Hematopoietic multipotent progenitor cell (in vitro differentiated cells): ENCODE measurements at regions not wholly inside any gene's neighbourhood (a gene's known extent, or its start where the extent isn't known, plus 50 kb on each side); places are given as distances from the start of the nearest gene placed in this dataset.
"Not testable (repeated sequence)": the region's sequence is repeated elsewhere in the genome, so short reads cannot be mapped to it uniquely, and the experiment has no call there.

Experiments used
- DNase-seq, 3 donors: peaks; one replicate each; pipeline ENCODE4 v3.0.0-alpha.2; 2011 to 2015; ENCODE audit warnings: low read depth in 2 of 3, low spot score in 2 of 3

DNA sequence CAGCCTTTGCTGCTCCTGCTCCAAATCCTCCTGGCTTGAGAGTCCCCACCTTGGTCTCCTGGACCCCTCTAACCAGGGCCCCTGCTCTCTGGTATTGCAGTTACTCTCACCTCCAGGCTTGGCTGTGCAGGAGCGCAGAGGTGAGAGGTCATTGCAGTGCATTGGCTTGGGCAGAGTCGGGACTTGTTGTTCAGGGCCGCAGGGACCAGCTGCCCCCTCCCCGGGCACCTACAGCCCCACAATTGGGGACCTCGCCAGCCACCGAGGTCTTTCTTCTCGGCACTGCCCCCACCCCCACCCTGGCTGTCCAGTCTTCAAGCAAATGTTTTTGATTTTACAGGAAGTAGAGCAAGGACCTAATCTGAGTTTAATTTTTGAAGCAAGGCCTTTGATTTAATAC lies 65.5 kb upstream of the FGF3 start:
- no peak for DNase-seq

DNA sequence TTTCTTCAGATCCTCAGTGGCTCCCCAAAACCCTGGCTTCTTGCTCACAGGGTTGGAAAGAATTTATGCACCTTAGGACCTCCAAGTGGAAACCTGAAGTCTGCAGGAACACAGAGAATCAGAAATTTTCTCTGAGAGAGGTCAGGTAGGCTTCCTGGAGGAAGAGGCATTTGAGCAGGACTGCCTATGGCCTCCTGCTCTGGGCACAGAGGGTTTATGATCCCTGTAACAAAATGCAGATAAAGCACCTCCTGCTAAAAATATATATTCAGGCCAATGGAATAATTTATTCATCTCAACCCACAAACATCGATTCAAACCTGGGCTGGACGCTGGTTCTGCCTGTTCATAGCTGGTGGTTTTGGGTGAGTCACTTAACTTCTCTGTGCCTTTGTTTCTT lies 68.1 kb upstream of the FGF3 start:
- no peak for DNase-seq

DNA sequence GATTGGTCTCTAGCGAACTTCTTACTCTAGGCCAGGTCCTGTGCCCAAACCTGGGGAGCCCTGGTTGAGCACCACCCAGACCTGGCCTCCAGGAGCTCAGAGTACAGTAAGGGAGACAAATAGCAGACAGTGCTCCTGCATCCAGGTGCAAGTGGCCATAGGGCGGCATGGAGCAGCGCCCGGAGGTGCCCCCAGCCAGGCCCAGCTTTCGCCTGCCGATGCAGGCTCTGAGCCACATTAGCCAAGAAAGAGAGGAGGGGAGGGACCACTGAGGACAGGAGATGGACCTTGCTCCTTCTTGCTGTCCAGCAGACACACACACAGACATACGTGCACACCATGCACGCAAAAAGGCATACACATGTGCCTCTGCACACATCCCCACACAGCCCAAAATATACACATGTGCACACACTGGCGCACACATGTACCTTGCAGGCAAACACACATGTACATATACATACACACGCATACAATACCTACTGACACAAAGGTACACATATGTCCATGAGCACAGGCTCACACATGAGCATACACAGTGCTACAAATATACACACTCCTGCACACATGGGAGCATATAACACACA lies 68.7 kb upstream of the FGF3 start:
- no peak for DNase-seq

DNA sequence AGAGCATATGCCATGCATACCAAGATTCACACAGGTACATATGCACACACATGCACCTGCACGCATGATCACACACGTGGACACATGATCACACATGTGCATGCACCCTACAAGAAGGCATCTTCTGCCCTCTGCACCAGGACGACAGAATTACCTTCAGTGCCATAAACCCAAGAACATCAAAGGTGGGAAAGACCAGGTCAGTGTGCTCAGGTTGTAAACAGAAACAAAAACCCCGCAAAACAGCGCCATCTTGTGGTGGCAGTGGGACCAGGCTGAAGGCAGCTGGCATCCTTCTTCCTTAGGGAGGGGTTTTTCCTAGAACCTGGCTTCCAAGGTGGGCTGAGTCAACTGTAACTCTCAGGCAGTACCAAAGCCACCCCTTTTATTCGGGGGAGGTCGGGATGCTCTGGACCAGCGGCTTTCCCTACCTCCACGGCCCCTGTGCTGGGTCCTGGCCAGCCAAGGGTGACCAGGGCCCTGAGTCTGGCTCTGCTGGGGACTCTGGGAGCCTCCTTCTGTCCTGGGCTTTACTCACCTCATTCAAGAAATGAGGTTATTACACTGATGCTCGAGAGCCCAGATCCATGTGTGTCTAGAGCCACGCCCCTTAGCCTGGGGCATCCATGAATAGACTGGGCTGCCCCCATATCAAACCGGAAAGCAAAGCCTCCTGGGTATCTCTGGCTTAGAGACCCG lies 69.4 kb upstream of the FGF3 start:
- DNase-seq, result peak; percentile 46 to 67 (median 52)

DNA sequence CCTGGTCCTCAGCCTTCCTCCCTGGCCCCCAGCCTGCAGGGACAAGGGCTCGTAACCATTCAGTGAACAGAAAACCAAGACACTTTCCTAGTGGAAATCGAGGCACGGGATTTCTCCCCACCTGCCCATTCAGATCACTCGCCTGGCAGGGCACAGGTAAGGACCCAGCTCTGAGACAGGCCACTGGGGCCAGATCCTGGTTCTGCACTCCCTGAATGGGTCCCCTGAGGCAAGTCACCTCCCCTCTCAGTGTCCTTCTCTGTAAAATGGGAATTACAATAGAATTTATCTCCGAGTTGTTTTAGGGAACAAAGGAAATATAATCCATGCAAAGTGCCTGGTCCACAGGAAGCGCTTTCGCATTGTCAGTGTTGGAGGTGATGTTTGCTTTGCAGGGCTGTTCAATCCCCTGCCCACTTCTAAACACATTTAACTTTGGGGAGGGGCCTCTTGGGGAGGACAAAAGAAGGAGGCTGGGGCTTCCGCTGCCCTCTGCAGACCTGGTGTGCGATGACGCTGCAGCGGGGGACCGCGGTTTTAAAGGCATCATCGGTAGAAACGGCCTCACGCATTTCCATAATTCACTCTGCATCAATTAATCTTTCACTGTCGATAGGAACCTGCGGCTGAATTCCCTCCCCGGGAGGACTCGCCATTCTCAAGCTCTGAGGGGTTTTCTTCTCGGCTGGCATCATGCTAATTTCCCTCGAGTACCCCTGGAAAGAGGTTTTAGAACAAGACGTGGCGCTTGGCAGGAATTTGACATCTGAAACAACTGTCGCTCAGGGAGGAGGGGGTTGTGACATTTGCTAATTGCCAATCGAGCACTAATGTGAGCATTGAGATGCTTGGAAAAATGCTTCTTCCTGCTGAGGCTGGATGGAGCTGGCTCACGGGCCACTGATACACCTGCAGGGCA lies 70.4 kb upstream of the FGF3 start:
- no peak for DNase-seq

- no peak for DNase-seq
These were observed 71.3 kb upstream of the FGF3 start for GRCh38 chr11:69890476-69890875.

DNA sequence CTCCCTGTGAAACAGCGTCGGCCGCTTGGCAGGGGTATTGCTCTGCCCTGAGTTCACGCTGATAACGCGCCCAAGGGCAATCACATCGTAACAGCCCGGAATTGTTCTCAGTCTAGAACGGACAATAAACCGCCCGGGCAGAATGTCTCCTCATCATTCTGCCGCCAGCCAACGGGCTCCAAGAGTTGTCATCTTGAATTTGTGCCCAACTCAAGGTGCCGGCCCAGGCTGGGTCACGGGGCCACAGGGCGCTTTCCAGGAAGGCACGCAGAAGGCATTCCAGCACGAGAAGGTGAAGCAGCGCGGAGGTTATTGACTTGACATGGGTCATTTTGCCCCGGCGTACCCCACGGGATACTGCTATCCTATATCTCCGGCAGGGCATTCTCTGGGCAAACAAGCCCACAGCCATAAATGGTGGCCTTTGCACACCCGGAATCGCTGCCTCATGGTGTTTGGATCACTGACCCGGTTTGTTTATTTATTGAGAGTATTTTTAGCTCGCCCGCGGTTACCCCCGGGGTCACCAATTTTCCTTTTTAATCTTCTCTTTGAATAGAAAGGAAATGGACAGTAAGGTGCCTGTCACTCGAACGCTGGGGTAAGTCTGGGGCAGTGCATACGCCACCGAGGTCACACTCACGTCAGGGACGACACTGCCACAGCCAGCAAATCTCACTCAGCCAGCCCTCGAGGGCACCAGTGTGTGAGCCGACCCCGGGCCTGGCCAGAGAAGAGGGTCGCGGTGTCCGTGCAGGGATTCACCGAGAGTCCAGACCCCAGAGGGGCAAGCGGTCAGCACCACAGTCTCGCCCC lies 72.4 kb upstream of the FGF3 start:
- DNase-seq, result no peak

DNA sequence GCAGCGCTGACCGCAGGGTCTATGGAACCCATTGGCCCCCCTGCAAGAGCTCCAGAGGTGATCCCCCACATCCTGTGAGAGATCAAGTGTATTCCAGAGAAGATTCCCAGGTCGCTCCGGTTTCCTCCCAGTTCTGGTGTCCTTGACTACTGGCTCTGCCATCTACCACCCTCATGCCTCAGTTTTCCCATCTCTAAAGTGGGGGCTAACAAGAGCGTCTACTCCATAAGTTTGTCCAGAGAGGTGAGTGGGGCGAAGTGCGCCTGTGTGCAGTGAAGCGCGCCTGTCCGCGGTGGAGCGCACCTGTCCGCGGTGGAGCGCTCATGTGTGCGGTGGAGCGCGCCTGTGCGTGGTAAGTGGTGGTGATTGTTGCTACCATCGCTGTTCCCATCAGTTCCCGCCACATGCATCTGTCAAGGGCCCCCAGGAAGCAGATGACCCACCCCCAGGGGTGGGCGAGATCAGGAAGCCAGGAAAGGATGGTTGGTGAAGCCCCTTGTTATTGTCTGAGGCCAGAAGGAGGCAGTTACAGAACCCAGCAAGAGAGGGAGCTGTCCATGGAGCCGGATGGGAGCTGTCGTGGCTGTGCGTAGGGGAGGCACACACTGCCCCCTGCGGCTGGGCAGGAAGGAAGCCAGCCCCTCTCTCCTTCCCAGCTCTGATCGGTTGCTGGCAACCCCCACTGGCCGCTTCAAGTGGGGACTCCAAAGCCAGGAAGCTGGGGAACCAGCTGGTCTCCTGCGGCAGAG lies 73.2 kb upstream of the FGF3 start:
- peak in 2 of 3 donors; percentile 27 to 32 for DNase-seq

DNA sequence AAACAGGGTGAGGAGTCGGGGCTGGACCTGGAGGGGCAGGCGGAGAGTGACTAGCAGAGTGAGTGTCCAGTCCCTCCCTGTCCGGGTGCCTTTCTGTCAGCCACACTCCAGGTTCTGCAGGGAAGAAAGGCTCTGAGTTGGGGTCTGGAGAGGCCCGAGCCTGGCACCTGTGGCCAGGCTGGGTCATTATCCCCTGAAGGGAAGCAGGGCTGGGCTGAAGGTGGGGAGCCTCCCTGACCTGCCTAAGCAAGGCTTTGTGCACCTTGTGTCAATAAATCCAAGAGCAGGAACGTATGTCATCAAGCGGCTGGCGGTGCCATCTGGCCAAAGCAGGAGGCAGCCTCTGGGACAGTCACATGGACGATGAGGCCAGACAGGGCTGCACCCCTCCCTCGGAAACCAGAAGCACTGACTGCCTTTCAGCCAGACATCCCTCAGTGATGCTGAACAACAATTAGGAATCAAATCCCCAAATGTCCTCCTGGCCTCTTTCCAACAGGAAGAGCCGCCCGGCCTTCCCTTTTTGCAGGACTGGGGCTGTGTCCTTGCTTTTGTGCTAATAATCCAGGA lies 73.9 kb upstream of the FGF3 start:
- no peak for DNase-seq

DNA sequence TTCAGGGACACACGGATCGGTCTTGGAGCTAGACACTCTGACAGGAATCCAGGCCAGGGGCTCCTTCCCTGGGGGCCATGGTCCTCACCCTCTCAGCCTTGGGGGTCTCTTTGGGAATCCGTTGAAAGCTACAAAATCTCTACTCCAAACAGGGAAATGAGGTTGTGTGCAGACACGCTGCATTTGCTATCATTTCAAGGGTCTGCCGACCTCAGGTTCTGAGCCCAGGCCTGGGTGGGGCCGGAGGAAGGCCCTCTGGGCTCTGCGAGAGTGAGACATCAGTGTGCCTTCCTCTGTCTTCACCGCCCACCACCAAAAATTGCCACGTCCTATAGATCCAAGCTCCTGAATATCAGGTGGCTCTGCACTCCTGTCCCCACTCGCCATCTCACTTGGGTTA lies 74.4 kb upstream of the FGF3 start:
- no peak for DNase-seq

DNA sequence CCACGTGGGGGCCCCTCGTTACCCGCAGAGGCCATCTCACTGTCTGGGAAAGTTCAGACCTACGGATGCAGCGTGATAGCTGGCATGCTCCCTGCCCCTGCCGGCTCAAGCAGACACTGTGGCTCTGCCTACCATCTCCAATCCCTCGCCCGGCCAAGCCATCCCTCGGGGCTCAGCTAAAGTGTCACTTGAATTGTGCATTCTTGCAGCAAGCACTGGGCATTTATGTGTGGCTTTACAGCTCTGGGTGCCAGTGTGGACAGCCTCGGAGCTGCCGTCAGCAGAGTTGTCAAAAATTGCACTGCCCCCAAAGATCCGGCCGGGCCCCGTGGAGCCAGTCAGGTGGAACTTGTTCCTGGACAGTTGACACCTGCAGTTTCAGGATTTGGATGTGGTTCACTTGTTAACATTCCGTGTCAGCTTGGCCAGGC lies 75.0 kb upstream of the FGF3 start:
- DNase-seq, result no peak

DNA sequence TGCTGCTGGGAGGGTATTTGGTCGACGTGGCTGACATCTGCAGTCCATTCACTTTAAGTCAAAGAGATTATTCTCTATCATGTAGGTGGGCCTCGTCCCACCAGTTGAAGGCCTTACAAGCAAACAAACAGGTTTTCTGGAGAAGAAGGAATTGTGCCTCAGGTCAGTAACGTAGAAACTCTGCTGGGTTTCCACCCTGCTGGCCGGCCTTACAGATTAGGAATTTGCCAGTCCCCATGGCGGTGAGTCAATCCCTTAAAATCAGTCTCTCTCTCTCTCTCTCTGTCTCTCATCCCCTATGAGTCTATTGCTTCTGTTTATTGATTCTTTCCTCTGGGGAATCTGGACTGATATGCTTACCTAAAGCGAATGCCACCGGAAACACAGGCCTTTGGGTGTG lies 75.4 kb upstream of the FGF3 start:
- DNase-seq, result no peak

- no peak for DNase-seq
These were observed 77.0 kb upstream of the FGF3 start for GRCh38 chr11:69896250-69896649.

DNA sequence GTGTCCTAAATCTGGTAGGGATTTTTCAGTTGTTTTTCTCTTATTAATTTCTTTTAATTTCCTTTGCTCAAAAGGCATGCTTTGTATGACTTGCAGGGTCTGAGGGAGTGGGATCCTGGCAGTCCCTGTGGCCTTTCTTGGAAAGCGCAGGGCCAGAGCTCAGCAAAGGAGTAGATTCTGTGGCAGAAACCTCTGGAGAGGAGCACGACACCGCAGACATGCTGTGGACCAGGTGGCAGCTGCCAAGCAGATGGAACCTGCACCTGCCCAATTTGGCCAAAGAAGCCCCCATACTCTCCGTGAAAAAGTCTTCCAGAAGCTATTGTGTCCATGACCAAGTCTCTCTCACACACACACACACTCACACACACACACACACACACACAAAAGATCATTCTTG lies 78.9 kb upstream of the FGF3 start:
- no peak for DNase-seq

DNA sequence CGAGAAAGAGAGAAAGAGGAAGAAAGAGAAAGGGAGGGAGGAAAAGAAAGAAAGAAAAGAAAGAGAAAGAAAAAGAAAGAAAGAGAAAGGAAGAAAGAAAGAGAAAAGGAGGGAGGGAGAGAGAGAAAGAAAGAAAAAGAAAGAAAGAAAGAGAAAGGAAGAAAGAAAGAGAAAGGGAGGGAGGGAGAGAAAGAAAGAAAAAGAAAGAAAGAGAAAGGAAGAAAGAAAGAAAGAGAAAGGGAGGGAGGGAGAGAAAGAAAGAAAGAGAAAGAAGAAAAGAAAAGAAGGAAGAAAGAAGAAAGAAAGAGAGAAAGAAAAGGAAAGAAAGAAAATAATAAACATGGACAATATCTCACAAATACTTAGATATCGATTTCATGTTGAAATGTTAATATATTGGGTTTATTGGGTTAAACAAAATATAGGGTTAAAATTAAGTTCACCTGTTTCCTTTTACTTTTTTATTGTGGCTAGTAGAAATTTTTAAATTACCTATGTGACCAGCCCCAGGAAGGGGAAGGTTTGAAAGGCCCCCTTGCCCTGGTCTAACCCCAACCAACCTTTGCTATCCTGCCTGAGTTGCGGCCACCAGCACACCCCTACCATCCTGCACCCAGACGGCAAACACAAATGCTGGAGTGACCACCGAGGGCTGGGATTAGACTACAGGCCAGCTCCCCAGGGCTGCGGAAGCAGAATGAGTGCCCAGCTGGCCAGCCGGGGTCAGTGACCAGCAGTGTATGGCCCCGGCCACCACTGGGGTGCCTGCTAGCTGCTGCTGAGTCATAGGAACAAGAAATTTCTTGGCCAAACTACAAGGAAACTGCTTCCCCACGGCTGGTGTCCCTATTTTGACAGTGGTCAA lies 81.0 kb upstream of the FGF3 start:
- no peak for DNase-seq

GRCh38 chr11:69900822-69901302 lies 81.6 kb upstream of the FGF3 start:
- DNase-seq, result not testable (repeated sequence)

DNA sequence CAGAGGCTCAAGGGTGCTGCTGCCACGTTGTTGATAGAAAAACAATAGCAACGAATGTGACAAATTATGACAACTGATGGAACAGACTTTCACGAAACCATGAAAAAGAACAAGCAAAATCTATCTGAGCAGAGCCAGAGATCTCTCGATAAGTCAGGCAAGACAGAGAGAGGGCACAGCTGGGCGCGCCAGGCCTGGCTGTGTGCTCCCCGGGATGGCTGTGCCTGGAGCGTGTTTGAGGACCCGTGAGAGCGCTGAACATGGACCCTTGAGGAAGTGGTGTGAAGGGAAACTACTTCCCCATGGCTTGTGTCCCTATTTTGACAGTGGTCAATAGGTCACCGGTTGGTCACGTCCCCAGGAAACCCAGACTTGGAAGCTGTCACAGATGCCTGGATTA lies 83.1 kb upstream of the FGF3 start:
- DNase-seq, result no peak

DNA sequence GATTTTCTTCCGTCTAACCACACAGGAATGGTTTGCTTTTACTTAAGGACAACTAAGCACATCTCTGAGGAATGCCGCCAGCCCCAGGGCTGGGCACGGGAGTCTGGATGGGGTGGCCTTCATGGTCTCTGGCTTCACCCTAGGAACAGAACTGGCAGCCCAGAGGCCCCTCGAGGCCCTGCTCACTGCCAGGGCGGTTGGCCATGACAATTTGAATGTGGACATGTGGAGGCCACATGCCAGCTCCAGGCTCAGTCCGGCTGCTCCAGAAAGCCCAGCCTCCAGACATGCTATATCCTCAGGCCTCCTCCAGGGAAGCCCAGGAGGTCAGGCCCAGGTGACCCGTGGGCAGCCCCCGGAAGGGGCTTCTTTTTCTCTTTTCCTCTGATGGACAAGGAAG lies 84.0 kb upstream of the FGF3 start:
- no peak for DNase-seq
